CD14-positive monocyte (primary cell): ENCODE measurements at regions not wholly inside any gene's neighbourhood (a gene's known extent, or its start where the extent isn't known, plus 50 kb on each side); places are given as distances from the start of the nearest gene placed in this dataset.

Experiments
- DNase-seq, 3 donors: peaks; one replicate each; pipeline ENCODE4 v3.0.0-alpha.2; 2011 to 2022
- H2AFZ ChIP-seq: 2 replicates; pipeline ENCODE4 v1.6.0; 2012; ENCODE audit warnings: mild to moderate bottlenecking, low read depth, low read length, inconsistent platforms; ENCODE audit not compliant: insufficient read depth, poor library complexity, severe bottlenecking
- H3K27ac ChIP-seq, 2 donors: 1 replicate in 1 of 2; 2 replicates in 1 of 2; pipeline ENCODE4 v1.5.1; 2012 to 2013; ENCODE audit warnings: low read length in 2 of 2, control low read depth in 1 of 2, inconsistent platforms in 1 of 2, low read depth in 1 of 2, mild to moderate bottlenecking in 1 of 2
- H3K27me3 ChIP-seq, 2 donors: one replicate each; pipeline versions ENCODE4 v1.6.0 to v1.6.1; 2011 to 2013; ENCODE audit warnings: low read length in 2 of 2; ENCODE audit not compliant: control insufficient read depth in 2 of 2, insufficient read depth in 2 of 2
- H3K36me3 ChIP-seq, 2 donors: replicated peaks in 1 of 2; 1 replicate in 1 of 2; 2 replicates in 1 of 2; pipeline versions ENCODE4 v1.5.1 to v1.6.1; 2012 to 2013; ENCODE audit warnings: low read length in 2 of 2, control low read depth in 1 of 2, inconsistent platforms in 1 of 2, mild to moderate bottlenecking in 1 of 2; ENCODE audit not compliant: insufficient read depth in 2 of 2, control insufficient read depth in 1 of 2
- H3K4me1 ChIP-seq, 2 donors: 1 replicate in 1 of 2; 2 replicates in 1 of 2; pipeline versions ENCODE4 v1.5.1 to v1.6.1; 2012 to 2013; ENCODE audit warnings: low read length in 2 of 2, control low read depth in 1 of 2, inconsistent platforms in 1 of 2, mild to moderate bottlenecking in 1 of 2, moderate library complexity in 1 of 2; ENCODE audit not compliant: insufficient read depth in 2 of 2, control insufficient read depth in 1 of 2
- H3K4me2 ChIP-seq: replicated peaks from 2 replicates; pipeline ENCODE3; 2012; ENCODE audit warnings: low read length, moderate library complexity, mild to moderate bottlenecking; ENCODE audit not compliant: poor library complexity, severe bottlenecking; ENCODE audit errors: extremely low read depth
- H3K4me3 ChIP-seq, 3 experiments: fragments of 200-600 bp in 1 of 3; sonication (generic) in 1 of 3; replicated peaks in 1 of 3; 1 replicate in 2 of 3; 2 replicates in 1 of 3; pipeline ENCODE4 v1.5.1; 2011 to 2013; ENCODE audit warnings: low read length in 3 of 3, mild to moderate bottlenecking in 3 of 3, control low read depth in 2 of 3, low read depth in 2 of 3, inconsistent platforms in 1 of 3, moderate library complexity in 1 of 3
- H3K79me2 ChIP-seq: 2 replicates; pipeline ENCODE4 v1.6.0; 2012; ENCODE audit warnings: mild to moderate bottlenecking, control low read depth, inconsistent platforms, low read length, moderate library complexity; ENCODE audit not compliant: insufficient read depth
- H3K9ac ChIP-seq: 2 replicates; pipeline ENCODE4 v1.6.0; 2017; ENCODE audit warnings: low read length, mild to moderate bottlenecking; ENCODE audit not compliant: insufficient read depth, poor library complexity, severe bottlenecking
- H3K9me3 ChIP-seq, 2 donors: replicated peaks in 1 of 2; 1 replicate in 1 of 2; 2 replicates in 1 of 2; pipeline versions ENCODE4 v1.5.1 to v1.6.1; 2012 to 2013; ENCODE audit warnings: low read length in 2 of 2, control low read depth in 1 of 2; ENCODE audit not compliant: control insufficient read depth in 1 of 2, insufficient read depth in 1 of 2
- H4K20me1 ChIP-seq: 2 replicates; pipeline ENCODE4 v1.6.0; 2012; ENCODE audit warnings: mild to moderate bottlenecking, low read length, control low read depth, moderate library complexity; ENCODE audit not compliant: insufficient read depth
- H3K27ac Mint-ChIP-seq, 7 donors: one replicate each; pipeline ENCODE4 v1.8.0; 2020; ENCODE audit warnings: mild to moderate bottlenecking in 7 of 7, mixed read lengths in 7 of 7, moderate library complexity in 6 of 7, inconsistent platforms in 2 of 7
- H3K27me3 Mint-ChIP-seq, 3 donors: one replicate each; pipeline ENCODE4 v1.8.0; 2021 to 2022; ENCODE audit warnings: low read depth in 3 of 3, mild to moderate bottlenecking in 3 of 3, mixed read lengths in 3 of 3, moderate library complexity in 3 of 3, inconsistent platforms in 1 of 3
- H3K36me3 Mint-ChIP-seq, 2 donors: one replicate each; pipeline ENCODE4 v1.8.0; 2020; ENCODE audit warnings: mixed read lengths in 2 of 2, inconsistent platforms in 1 of 2, mild to moderate bottlenecking in 1 of 2
- H3K4me1 Mint-ChIP-seq: one replicate; pipeline ENCODE4 v1.8.0; 2020; ENCODE audit warnings: mild to moderate bottlenecking, mixed read lengths
- H3K4me3 Mint-ChIP-seq, 2 donors: one replicate each; pipeline ENCODE4 v1.8.0; 2020; ENCODE audit warnings: mild to moderate bottlenecking in 2 of 2, mixed read lengths in 2 of 2, moderate library complexity in 1 of 2
- H3K9me3 Mint-ChIP-seq, 7 donors: one replicate each; pipeline ENCODE4 v1.8.0; 2020 to 2022; ENCODE audit warnings: mixed read lengths in 7 of 7, mild to moderate bottlenecking in 6 of 7, moderate library complexity in 6 of 7, inconsistent platforms in 2 of 7
- CTCF ChIP-seq: fragments of 200-600 bp; IDR thresholded peaks from one replicate; pipeline ENCODE4 v1.8.0; 2022; ENCODE audit warnings: antibody characterized with exemption, mild to moderate bottlenecking
- WGBS: methylation state at CpG from one replicate; pipeline ENCODE4 v1.1.5; 2013; ENCODE audit warnings: missing lambda C conversion rate; ENCODE audit not compliant: insufficient coverage; 5-methylcytosine and 5-hydroxymethylcytosine counted together
- intact Hi-C, 2 donors: fragments of 100-400 bp; cut with micrococcal nuclease; formaldehyde crosslinking; loops; one replicate each; pipeline versions ENCODE4 v1.15.0 to v1.15.1; 2023

GRCh38 chr4:128600410-128600809 lies 209.1 kb upstream of the JADE1 start:
- no peak for TF ChIP-seq CTCF
- no peak overlapping the region for H3K4me3 Mint-ChIP-seq
- no peaks in the 10 kb centered on the region for H3K4me1 Mint-ChIP-seq

GRCh38 chr4:128597500-128597899 lies 212.0 kb upstream of the JADE1 start:
- peaks cover 2 to 4% (median 3%) of the 10 kb centered on the region in 3 donors for H3K27me3 Mint-ChIP-seq
- H3K36me3 ChIP-seq, result no peaks in the 10 kb centered on the region

More at GRCh38 chr4:128600410-128600809, 209.1 kb upstream of the JADE1 start:
- intact Hi-C loops, result no loop called here
- 86% methylated on average over 1 of the region's 3 CpGs for WGBS
- Mint-ChIP-seq H3K9me3 (peaks cover 0 to 8% (median 4%) of the 10 kb centered on the region in 7 donors), H3K36me3 (no peaks in the 10 kb centered on the region), H3K27ac (no peak overlapping the region), H3K27me3 (peaks cover 3 to 9% (median 5%) of the 10 kb centered on the region in 3 donors)
- Histone ChIP-seq H3K27ac (no peak overlapping the region), H3K79me2 (no peaks in the 10 kb centered on the region), H2AFZ (no peak overlapping the region), H4K20me1 (no peaks in the 10 kb centered on the region), H3K4me1 (no peaks in the 10 kb centered on the region), H3K27me3 (no peaks in the 10 kb centered on the region), H3K4me3 (no peak overlapping the region), H3K9ac (no peak overlapping the region), H3K9me3 (no peaks in the 10 kb centered on the region), H3K4me2 (no peak overlapping the region), H3K36me3 (no peaks in the 10 kb centered on the region)
- DNase-seq, result no peak

More at GRCh38 chr4:128597500-128597899, 212.0 kb upstream of the JADE1 start:
- H3K9ac ChIP-seq, result no peak overlapping the region
- no peaks in the 10 kb centered on the region for H3K27me3 ChIP-seq
- H3K36me3 Mint-ChIP-seq, result no peaks in the 10 kb centered on the region
- no peak overlapping the region for H3K27ac Mint-ChIP-seq
- no peak for DNase-seq
- no peaks in the 10 kb centered on the region for H4K20me1 ChIP-seq
- TF ChIP-seq CTCF, result no peak
- H3K4me3 ChIP-seq, result no peak overlapping the region
- no peak overlapping the region for H2AFZ ChIP-seq
- H3K4me3 Mint-ChIP-seq, result no peak overlapping the region
- H3K4me2 ChIP-seq, result no peak overlapping the region
- H3K4me1 Mint-ChIP-seq, result no peaks in the 10 kb centered on the region
- 100% methylated on average over 2 of the region's 3 CpGs for WGBS
- no peaks in the 10 kb centered on the region for H3K9me3 ChIP-seq
- H3K27ac ChIP-seq, result no peak overlapping the region
- no peaks in the 10 kb centered on the region for H3K79me2 ChIP-seq
- H3K4me1 ChIP-seq, result no peaks in the 10 kb centered on the region
- H3K9me3 Mint-ChIP-seq, result peaks cover 5 to 14% (median 10%) of the 10 kb centered on the region in 7 donors
- intact Hi-C loops, result no loop called here
